ENCODE measurements at regions not wholly inside any gene's neighbourhood (a gene's known extent, or its start where the extent isn't known, plus 50 kb on each side); places are given as distances from the start of the nearest gene placed in this dataset.

DNA sequence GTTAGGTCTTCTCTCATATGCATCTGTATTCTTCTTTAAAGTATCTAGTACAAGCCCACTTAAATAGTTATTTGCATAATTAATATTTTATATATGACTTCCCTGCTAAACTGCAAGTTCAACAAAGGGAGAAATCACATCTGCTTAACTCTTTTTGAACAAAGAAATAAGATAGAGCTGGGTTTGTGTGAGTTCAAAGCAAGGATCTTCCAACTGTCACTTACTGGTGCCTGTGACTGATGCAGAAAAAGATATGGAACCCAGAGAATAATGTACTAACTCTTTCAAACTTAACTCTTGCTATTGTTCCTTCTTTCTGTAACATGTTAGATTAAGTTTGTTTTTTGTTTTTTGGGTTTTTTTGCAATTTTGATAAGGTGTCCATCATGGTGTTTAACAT is 71.3 kb upstream of the SP4 start:
- intact Hi-C loops (cut with micrococcal nuclease): loop anchor here (5.0 kb wide), 1 partner anchor 71 kb away; the partner anchor contains the start of gene SP4 (in 2 of the 2)
- Mint-ChIP-seq H3K9me3 (no peaks in the 10 kb centered on the region), H3K4me1 (peaks cover 66% of the 10 kb centered on the region), H3K4me3 (no peak overlapping the region), H3K27ac (peak overlapping the region in 6 of 7 donors; percentile 13 to 91 (median 55)), H3K27me3 (ENCODE audit: low read depth in 3 of 3) (peaks cover 0 to 2% (median 0%) of the 10 kb centered on the region in 3 donors), H3K36me3 (no peaks in the 10 kb centered on the region)
- no peak overlapping the region for H3K4me2 ChIP-seq (replicated peaks; ENCODE audit: extremely low read depth, low read length, poor library complexity, severe bottlenecking)
- peaks cover 69 to 77% of the 10 kb centered on the region in 2 donors for H3K4me1 ChIP-seq (ENCODE audit: control insufficient read depth in 1 of 2, insufficient read depth in 2 of 2, low read length in 2 of 2)
- no peak overlapping the region for H2AFZ ChIP-seq (ENCODE audit: insufficient read depth, low read depth, low read length, poor library complexity, severe bottlenecking)
- no peak overlapping the region for H3K9ac ChIP-seq (ENCODE audit: insufficient read depth, low read length, poor library complexity, severe bottlenecking)
- no peaks in the 10 kb centered on the region for H3K36me3 ChIP-seq (replicated peaks in 1 of 2; ENCODE audit: control insufficient read depth in 1 of 2, insufficient read depth in 2 of 2, low read length in 2 of 2)
- H3K27me3 ChIP-seq (ENCODE audit: control insufficient read depth in 2 of 2, insufficient read depth in 2 of 2, low read length in 2 of 2): no peaks in the 10 kb centered on the region
- TF ChIP-seq, protein P1, sequence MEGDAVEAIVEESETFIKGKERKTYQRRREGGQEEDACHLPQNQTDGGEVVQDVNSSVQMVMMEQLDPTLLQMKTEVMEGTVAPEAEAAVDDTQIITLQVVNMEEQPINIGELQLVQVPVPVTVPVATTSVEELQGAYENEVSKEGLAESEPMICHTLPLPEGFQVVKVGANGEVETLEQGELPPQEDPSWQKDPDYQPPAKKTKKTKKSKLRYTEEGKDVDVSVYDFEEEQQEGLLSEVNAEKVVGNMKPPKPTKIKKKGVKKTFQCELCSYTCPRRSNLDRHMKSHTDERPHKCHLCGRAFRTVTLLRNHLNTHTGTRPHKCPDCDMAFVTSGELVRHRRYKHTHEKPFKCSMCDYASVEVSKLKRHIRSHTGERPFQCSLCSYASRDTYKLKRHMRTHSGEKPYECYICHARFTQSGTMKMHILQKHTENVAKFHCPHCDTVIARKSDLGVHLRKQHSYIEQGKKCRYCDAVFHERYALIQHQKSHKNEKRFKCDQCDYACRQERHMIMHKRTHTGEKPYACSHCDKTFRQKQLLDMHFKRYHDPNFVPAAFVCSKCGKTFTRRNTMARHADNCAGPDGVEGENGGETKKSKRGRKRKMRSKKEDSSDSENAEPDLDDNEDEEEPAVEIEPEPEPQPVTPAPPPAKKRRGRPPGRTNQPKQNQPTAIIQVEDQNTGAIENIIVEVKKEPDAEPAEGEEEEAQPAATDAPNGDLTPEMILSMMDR (IDR thresholded peaks at IDR 0.05): no peak
- no peaks in the 10 kb centered on the region for H3K9me3 ChIP-seq (replicated peaks in 1 of 2; ENCODE audit: control insufficient read depth in 1 of 2, insufficient read depth in 1 of 2, low read length in 2 of 2)
- no peak overlapping the region for H3K4me3 ChIP-seq (replicated peaks in 1 of 3; ENCODE audit: low read depth in 2 of 3, low read length in 3 of 3)
- no peak overlapping the region for H3K27ac ChIP-seq (ENCODE audit: low read depth in 1 of 2, low read length in 2 of 2)
- no peaks in the 10 kb centered on the region for H4K20me1 ChIP-seq (ENCODE audit: insufficient read depth, low read length)
- DNase-seq: no peak
- H3K79me2 ChIP-seq (ENCODE audit: insufficient read depth, low read length): no peaks in the 10 kb centered on the region

DNA sequence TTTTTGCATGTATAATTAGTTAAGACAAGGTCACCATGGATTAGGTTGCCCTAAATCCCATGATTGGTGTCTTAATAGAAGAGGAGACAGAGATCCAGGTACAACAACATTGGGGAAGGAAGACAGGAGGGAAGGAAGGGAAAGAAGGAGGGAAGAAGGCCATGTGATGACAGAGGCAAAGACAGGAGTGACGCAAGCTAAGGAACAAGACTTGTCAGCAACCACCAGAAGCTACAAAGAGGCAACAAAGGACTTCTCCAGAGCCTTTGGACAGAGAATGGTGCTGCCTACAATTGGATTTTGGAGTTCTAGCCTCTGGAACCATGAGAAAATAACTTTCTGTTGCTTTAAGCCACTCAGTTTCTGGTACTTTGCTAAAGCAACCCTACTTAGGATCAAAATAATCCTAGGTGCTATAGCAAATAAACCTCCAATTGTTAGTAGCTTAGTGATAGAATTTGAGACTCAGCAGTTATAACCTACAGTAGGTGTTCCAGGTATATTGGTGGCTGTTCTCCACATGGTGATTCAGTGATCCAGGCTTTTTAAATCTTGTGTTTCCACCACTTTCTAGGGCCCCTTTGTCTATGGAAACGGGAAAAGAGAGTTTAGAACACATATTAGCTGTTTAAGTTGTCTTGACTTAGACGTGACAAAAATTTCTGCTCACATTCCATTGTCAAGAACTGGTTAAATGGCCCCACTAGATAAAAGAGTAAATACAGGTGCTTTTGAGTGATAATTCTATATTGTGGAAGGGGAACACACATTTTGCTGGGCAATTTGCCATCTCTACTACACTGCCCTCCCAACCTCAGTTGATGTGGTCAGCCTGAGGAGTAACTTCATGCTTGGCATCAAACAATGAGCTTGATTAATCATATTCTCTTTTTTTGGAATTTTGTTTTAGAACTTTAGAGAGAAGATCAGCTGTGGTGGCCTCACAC is 70.5 kb upstream of the SP4 start:
- TF ChIP-seq, protein P1 (IDR thresholded peaks at IDR 0.05): no peak
- Histone ChIP-seq H3K27ac (ENCODE audit: low read depth in 1 of 2, low read length in 2 of 2) (peak overlapping the region in 1 of 2 donors; percentile 60), H3K36me3 (replicated peaks in 1 of 2; ENCODE audit: control insufficient read depth in 1 of 2, insufficient read depth in 2 of 2, low read length in 2 of 2) (no peaks in the 10 kb centered on the region), H3K9me3 (replicated peaks in 1 of 2; ENCODE audit: control insufficient read depth in 1 of 2, insufficient read depth in 1 of 2, low read length in 2 of 2) (no peaks in the 10 kb centered on the region), H3K4me3 (replicated peaks in 1 of 3; ENCODE audit: low read depth in 2 of 3, low read length in 3 of 3) (no peak overlapping the region), H3K79me2 (ENCODE audit: insufficient read depth, low read length) (no peaks in the 10 kb centered on the region), H2AFZ (ENCODE audit: insufficient read depth, low read depth, low read length, poor library complexity, severe bottlenecking) (no peak overlapping the region), H3K4me1 (ENCODE audit: control insufficient read depth in 1 of 2, insufficient read depth in 2 of 2, low read length in 2 of 2) (peaks cover 63 to 70% of the 10 kb centered on the region in 2 donors), H4K20me1 (ENCODE audit: insufficient read depth, low read length) (no peaks in the 10 kb centered on the region), H3K9ac (ENCODE audit: insufficient read depth, low read length, poor library complexity, severe bottlenecking) (no peak overlapping the region), H3K27me3 (ENCODE audit: control insufficient read depth in 2 of 2, insufficient read depth in 2 of 2, low read length in 2 of 2) (no peaks in the 10 kb centered on the region), H3K4me2 (replicated peaks; ENCODE audit: extremely low read depth, low read length, poor library complexity, severe bottlenecking) (no peak overlapping the region)
- 0% methylated on average over 1 of the region's 3 CpGs for WGBS (ENCODE audit: insufficient coverage)
- Mint-ChIP-seq H3K27ac (peak overlapping the region; percentile 11 to 84 (median 73)), H3K4me1 (peaks cover 61% of the 10 kb centered on the region), H3K36me3 (no peaks in the 10 kb centered on the region), H3K9me3 (no peaks in the 10 kb centered on the region), H3K27me3 (ENCODE audit: low read depth in 3 of 3) (peaks cover 0 to 2% (median 0%) of the 10 kb centered on the region in 3 donors), H3K4me3 (no peak overlapping the region)
- DNase-seq: peak in 2 of 3 donors; percentile 29 to 48
- intact Hi-C loops (cut with micrococcal nuclease): loop anchor here (5.0 kb wide), 1 partner anchor 70 kb away; the partner anchor contains the start of gene SP4 (in 2 of the 2)

Measured in CD14-positive monocyte (primary cell).